ENCODE measurements at regions not wholly inside any gene's neighbourhood (a gene's known extent, or its start where the extent isn't known, plus 50 kb on each side); places are given as distances from the start of the nearest gene placed in this dataset.

DNA sequence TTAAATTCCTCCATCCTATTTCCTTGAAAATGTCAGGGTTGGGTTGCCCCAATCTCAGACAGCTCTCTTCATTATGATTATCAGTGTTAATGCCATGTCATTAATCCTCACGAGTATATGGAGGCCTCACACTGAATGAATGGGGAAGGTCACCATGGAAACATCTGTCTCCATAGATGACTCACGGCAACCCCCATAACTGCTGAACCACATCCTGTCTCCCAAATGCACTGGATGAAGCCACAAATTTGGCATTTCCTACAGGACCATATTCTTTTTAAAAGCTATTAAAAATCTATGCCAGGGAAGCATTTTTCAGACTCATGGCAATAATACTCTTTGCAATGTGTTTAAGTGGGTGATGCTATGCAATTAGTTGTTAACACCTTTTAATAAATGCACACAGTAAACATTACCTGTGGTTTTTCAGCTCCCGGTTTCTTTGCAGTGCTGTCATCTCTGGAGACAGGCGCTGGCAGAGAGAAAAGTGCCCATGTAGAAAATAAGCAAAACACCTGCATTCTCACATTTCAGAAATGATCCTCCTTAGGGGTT lies 80.1 kb upstream of the PTPRK start:
- TF ChIP-seq CREB1 (IDR thresholded peaks at IDR 0.05; ENCODE audit: low read depth) (no peak), EGR1 (IDR thresholded peaks at IDR 0.05) (no peak), TCF12 (IDR thresholded peaks at IDR 0.05; ENCODE audit: low read depth) (no peak), ZBTB7A (IDR thresholded peaks at IDR 0.05; ENCODE audit: low read depth) (no peak), REST (IDR thresholded peaks at IDR 0.05; ENCODE audit: low read depth) (no peak), TAF1 (IDR thresholded peaks at IDR 0.05; ENCODE audit: low read depth) (no peak), NFIC (IDR thresholded peaks at IDR 0.05) (no peak), TEAD4 (IDR thresholded peaks at IDR 0.05) (no peak)
- TF ChIP-seq, protein P1, sequence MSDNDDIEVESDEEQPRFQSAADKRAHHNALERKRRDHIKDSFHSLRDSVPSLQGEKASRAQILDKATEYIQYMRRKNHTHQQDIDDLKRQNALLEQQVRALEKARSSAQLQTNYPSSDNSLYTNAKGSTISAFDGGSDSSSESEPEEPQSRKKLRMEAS (IDR thresholded peaks at IDR 0.05) = no peak

Data from Ishikawa (cell line).